Muscle of arm (tissue), 1 donor: ENCODE measurements at regions not wholly inside any gene's neighbourhood (a gene's known extent, or its start where the extent isn't known, plus 50 kb on each side); places are given as distances from the start of the nearest gene placed in this dataset.
"Not testable (repeated sequence)": the region's sequence is repeated elsewhere in the genome, so short reads cannot be mapped to it uniquely, and the experiment has no call there.

Experiments used
- DNase-seq: peaks from one replicate; pipeline ENCODE4 v3.0.0-alpha.2; 2013

GRCh38 chrX:73943693-73944562 lies 91.4 kb upstream of the XIST start:
- peak; percentile 93 for DNase-seq

- DNase-seq = no peak
Observed at GRCh38 chrX:73940893-73941470, 88.5 kb upstream of the XIST start.

DNA sequence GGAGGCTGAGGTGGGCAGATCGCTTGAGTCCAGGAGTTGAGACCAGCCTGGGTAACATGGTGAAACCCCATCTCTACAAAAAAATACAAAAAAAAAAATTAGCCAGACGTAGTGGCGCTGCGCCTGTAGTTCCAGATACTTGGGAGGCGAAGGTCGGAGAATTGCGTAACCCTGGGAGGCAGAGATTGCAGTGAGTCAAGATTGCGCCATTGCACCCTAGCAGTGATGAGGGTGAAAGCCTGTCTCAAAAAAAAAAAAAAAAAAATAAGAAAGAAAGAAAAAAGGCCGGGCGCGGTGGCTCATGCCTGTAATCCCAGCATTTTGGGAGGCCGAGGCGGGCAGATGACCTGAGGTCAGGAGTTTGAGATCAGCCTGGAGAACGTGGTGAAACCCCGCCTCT lies 85.3 kb upstream of the XIST start:
- DNase-seq = not testable (repeated sequence)

DNA sequence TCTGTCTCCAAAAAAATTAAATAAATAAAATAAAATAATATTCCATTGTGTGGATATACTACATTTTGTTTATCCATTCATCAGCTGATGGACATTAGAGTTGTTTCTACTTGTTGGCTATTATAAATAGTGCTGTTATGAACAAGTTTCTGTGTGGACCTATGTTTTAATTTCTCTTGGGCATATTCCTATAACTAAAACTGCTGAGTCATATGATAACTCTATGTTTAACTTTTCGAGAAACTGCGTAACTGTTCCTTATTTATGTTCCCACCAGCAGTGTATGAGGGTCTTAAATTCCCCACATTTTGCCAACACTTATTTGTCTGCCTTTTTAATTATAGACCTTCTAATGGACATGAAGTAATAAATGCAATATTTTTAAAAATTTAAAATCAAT lies 80.0 kb upstream of the XIST start:
- DNase-seq = no peak

DNA sequence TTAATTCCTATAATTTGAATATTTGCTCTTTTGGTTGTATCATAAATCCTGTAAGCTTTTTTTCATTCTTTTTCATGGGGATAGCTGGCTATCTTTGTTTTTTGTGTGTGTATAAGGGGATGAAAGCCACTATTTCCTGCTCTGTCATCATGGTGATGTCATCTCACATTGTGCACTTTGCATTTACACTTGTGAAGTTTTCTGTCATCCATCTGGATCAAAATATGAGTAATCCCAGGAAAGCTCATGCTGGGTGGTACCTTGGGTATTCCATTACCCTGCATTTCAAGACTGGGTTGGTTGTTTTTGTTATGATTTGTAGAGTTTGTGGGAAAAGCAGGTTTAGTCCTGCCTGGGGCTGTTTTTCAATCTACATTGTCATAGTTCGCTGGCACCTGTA lies 77.8 kb upstream of the XIST start:
- no peak for DNase-seq

DNA sequence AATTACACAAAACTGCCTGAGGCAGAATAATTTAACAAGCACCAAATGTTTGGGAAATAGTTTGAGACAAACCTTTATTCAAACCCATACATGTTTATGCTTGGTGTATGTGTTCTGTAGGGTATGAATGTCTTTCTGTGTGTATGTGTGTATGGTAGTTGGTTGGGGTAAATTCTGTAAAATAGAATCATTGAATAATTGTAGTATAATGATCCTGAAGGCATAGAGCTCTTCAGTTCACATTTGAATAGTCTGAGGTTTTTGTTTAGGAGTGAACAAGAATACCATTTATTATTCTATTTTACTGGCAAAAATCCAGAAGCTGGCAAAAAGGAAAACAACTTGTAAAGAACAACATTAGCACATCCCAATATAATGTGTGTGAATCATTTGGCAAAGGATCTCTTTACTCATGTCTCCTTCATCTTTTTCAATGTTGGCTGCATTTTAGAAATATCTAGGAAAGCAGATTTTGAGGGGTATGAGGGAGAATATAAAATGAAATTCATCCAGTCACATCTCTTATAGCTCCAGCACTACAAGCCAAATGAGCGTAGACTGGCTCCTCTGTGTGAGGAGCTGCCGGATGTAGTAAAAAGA lies 70.4 kb upstream of the XIST start:
- DNase-seq = no peak

DNA sequence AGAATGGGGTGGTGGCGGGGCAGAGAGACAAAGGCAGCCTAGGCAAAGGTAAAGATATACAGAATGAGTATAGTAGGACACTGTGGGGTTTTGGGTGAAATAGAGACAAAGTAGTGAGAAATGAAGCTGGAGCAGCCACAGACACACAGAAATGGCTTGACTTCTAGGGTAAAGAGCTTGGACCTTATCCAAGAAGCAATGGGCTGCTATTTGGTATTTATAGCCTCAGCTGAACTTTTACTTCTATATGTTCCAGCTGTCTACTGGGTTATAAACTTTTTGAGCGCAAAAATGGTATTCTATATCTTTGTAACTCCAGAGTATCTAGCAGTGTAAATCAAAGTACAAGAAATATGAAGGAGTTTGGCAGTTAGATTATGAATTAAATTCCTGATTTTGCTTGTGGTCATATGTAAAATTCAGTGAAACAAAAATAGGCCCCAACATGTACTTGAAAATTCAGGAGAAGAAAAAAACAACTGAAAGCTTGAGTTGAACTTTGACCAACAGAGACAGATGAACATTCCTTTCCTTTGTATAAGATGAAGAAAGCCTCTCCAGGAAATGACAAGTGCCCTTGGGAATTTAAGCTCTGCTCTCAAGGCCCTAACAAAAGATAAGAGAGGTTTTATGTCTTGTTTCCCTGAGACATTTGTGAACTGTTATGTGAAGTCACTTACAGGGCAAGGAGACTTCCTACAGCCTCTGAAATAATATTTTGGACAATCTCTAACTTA lies 64.6 kb upstream of the XIST start:
- DNase-seq = no peak

DNA sequence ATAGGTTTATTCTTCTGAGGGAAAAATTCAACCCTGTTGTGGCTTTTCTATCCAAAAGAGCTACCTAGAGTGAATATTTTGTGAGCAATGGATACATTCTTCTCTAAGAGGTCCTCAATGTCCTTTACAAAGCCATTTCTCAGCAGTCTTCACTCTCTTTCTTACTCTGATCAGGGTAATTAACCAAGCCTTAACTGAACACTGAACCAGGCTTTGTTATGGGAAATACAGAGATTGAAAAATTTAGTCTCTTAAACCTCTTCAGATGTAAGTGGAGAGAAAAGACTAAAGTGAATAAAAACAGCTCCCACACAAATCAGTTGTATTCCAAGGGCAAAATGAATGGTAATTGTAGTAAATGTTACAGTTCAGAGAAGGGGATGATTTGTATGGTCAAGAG lies 64.0 kb upstream of the XIST start:
- no peak for DNase-seq

DNA sequence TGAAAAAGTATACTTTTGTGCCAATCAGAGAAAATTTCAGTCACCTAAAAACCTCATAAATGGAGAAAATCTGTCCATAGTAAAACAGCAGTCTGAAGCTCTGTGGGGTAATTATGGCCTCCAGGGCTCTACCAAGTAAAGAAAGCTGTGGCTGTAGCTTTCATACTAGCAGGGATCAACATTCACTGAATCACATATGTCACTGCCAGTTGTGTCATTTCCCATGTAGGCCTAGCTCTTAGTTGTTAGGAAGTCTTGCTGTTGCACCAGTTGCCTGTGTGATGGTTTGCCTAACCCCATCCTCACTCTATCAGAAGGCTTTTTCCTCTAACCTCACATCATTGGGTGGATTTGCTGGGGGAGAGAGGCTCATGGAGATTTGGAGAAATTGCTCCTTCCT lies 62.3 kb upstream of the XIST start:
- DNase-seq = not testable (repeated sequence)

DNA sequence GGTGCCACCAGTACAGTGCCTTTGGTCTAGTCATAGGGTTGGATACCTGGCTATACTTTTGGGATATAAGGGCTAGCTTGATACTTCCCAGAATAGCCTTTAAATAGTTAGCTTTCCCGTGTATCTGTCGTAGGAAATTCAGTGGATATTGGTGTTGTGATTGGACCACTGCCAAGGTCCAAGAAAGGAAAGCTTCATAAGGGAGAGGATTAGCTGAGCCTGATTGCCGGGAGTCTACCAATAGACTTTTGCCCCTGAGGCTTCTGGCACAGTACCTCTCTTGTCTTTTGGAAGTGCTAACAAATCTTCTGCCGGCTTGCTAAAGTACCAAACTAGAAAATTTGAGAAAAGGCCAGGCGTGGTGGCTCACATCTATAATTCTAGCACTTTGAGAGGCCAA lies 61.1 kb upstream of the XIST start:
- DNase-seq = no peak

DNA sequence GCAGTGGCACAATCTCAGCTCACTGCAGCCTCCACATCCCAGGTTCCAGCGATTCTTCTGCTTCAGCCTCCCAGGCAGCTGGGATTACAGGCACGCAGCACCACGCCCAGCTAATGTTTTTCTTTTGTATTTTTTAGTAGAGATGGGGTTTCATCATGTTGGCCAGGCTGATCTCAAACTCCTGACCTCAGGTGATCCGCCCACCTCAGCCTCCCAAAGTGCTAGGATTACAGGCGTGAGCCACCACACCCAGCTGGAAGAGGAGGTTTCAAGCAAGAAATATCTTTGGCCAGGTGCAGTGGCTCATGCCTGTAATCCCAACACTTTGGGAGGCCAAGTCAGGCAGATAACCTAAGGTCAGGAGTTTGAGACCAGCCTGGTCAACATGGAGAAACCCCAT lies 59.4 kb upstream of the XIST start:
- not testable (repeated sequence) for DNase-seq

GRCh38 chrX:73905749-73906374 lies 53.3 kb upstream of the XIST start:
- DNase-seq = not testable (repeated sequence)

DNA sequence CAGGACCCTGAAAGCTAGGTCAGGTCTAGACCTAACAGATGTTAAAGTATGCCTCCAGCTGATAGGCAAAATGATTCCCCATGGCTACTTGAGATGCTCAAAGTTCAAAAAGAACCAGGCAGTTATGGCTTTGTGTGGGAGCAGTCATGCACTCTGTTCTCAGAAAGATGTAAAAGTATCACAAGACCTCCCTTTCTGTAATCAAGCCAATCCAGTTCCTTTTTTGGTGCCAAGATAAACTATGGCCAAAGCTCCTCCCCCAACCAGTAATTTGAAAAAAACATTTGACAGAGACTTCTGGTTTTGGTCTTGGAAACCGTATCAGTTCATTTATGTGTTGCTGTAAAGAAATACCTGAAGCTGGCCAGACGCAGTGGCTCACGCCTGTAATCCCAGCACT lies 51.4 kb upstream of the XIST start:
- no peak for DNase-seq
